ENCODE measurements at regions not wholly inside any gene's neighbourhood (a gene's known extent, or its start where the extent isn't known, plus 50 kb on each side); places are given as distances from the start of the nearest gene placed in this dataset.

- no peaks in the 10 kb centered on the region for H3K36me3 ChIP-seq
- intact Hi-C loops (cut with DNase I), result no loop called here
- 81 to 85% methylated on average over 4 of the region's 4 CpGs for WGBS, 2 donors
- no peak overlapping the region for H3K27ac ChIP-seq
- no peak for TF ChIP-seq CTCF (IDR thresholded peaks at IDR 0.05)
- no peak for TF ChIP-seq POLR2A (IDR thresholded peaks at IDR 0.05)
- no peaks in the 10 kb centered on the region for H3K27me3 ChIP-seq
- no peaks in the 10 kb centered on the region for H3K4me1 ChIP-seq
- H3K9me3 ChIP-seq, result no peaks in the 10 kb centered on the region
- no peak for DNase-seq
- no peak overlapping the region for H3K4me3 ChIP-seq
Measured at GRCh38 chr2:8352296-8352695, 329.6 kb upstream of the ID2 start.

DNA sequence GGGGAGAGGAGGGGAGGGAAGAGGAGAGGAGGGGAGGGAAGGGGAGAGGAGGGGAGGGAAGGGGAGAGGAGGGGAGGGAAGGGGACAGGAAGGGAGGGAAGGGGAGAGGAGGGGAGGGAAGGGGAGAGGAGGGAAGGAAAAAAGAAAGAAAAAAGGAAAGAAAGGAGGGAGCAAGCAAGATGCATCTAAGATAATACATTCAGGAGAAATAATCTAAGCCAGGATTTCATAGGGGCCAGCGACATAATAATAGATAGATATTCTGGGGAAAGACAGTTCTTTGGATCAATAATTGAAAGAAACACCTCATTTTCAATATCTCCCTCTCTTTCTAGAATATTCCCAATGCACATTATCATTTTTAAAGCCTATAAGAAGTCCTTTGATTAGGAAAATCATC, 328.9 kb upstream of the ID2 start:
- 95 to 96% methylated on average over 1 of the region's 1 CpG for WGBS, 2 donors
- Histone ChIP-seq H3K4me3 (no peak overlapping the region), H3K36me3 (no peaks in the 10 kb centered on the region), H3K27ac (no peak overlapping the region), H3K4me1 (no peaks in the 10 kb centered on the region), H3K27me3 (no peaks in the 10 kb centered on the region), H3K9me3 (no peaks in the 10 kb centered on the region)
- intact Hi-C loops (cut with DNase I), result no loop called here
- no peak for TF ChIP-seq POLR2A (IDR thresholded peaks at IDR 0.05)
- DNase-seq, result no peak

DNA sequence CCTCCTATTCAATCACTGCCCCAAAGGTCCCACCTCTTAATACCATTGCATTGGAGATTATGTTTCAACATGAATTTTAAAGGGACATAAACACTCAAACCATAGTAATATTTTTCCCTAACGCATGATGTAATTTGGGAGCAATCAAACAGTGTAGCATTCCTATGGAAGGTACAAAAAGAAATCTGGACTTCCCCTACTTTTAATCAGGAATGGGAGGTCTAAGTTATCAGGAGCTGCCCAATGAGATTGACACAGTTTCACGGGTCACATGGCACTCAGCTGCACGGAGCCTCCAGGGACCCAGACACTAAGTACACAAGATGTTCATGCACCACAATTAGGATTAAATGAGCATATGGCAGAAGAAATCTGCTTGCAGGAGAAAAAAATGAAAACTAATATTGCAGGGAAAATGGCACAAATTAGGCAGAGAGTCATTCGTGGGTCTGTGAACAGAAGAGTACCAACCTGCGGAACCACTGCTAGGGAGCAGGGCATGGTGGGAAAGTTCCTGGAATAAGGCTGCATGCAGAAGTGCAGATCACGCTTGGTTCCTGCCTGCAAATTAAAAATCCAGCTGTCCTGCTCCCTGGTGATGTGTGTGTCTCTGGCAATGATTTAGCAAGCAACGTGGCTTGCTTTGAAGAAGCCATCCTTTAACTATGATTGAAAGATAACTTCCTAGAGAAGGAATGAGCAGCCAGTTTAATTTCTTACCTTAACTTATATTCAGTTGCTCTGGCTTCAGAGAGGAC, 326.6 kb upstream of the ID2 start:
- intact Hi-C loops (cut with DNase I), result no loop called here

GRCh38 chr2:8357738-8358518, 323.9 kb upstream of the ID2 start:
- TF ChIP-seq CTCF (IDR thresholded peaks at IDR 0.05) (no peak), POLR2A (IDR thresholded peaks at IDR 0.05) (no peak)
- H3K27me3 ChIP-seq, result no peaks in the 10 kb centered on the region
- 71 to 74% methylated on average over 8 of the region's 8 CpGs for WGBS, 2 donors
- DNase-seq, result no peak
- H3K36me3 ChIP-seq, result no peaks in the 10 kb centered on the region
- no peaks in the 10 kb centered on the region for H3K9me3 ChIP-seq
- no peaks in the 10 kb centered on the region for H3K4me1 ChIP-seq
- intact Hi-C loops (cut with DNase I), result no loop called here
- no peak overlapping the region for H3K27ac ChIP-seq
- H3K4me3 ChIP-seq, result no peak overlapping the region

More for the DNA sequence above, 326.6 kb upstream of the ID2 start:
- 82 to 83% methylated on average over 7 of the region's 7 CpGs for WGBS, 2 donors
- Histone ChIP-seq H3K36me3 (no peaks in the 10 kb centered on the region), H3K27ac (no peak overlapping the region), H3K27me3 (no peaks in the 10 kb centered on the region), H3K4me3 (no peak overlapping the region), H3K9me3 (no peaks in the 10 kb centered on the region), H3K4me1 (no peaks in the 10 kb centered on the region)
- TF ChIP-seq CTCF (IDR thresholded peaks at IDR 0.05), result no peak
- no peak for TF ChIP-seq POLR2A (IDR thresholded peaks at IDR 0.05)
- DNase-seq, result no peak

- Histone ChIP-seq H3K9me3 (no peaks in the 10 kb centered on the region), H3K4me3 (no peak overlapping the region), H3K27me3 (no peaks in the 10 kb centered on the region), H3K27ac (no peak overlapping the region), H3K36me3 (no peaks in the 10 kb centered on the region), H3K4me1 (no peaks in the 10 kb centered on the region)
- 81 to 85% methylated on average over 8 of the region's 8 CpGs for WGBS, 2 donors
- intact Hi-C loops (cut with DNase I), result no loop called here
- TF ChIP-seq CTCF (IDR thresholded peaks at IDR 0.05), result no peak
- TF ChIP-seq POLR2A (IDR thresholded peaks at IDR 0.05), result no peak
- no peak for DNase-seq
Measured at GRCh38 chr2:8361930-8362329, 319.9 kb upstream of the ID2 start.
